ENCODE measurements at regions not wholly inside any gene's neighbourhood (a gene's known extent, or its start where the extent isn't known, plus 50 kb on each side); places are given as distances from the start of the nearest gene placed in this dataset.

DNA sequence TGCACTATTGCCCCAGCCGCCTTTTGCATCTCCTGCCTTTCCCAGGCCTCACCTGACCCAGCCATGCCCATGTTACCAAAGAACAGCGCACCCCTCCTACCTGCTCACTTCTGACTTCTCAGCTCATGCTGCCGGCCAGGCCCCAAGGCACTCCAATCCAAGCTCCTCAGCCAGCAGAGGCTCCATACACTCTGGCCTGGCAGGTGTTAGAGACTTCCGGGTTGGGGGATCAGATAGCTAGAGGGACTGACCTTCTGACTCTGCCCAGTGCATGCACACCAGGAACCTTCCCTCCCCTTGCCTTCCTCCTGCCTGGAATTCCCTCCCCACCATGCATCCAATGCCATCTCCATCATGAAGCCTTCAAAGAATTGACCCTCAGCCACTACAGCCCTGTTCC, 56.2 kb upstream of the ZMIZ1 start:
- DNase-seq (ENCODE audit: low spot score): no peak

- DNase-seq (ENCODE audit: low spot score): no peak
These were observed 55.3 kb upstream of the ZMIZ1 start for GRCh38 chr10:79013406-79013987.

DNA sequence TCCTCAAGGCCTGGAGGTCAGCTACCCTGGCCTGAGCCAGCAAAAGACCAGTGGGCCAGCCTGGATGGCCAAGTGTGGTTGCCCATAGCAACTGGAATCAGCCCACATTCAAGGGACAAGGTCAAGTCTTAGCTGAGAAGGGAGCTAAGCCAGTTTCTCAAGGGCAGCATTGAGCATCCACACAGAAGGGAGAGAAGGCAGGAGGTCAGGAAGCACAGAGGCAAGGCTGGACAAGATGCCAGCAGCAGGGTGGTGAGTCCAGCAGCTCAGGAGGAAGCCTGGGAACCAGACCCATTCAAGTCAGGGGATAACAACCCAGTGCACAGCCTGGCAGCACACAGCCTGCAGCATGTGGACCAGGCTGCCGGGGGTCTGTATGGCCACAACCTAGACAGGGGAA, 54.0 kb upstream of the ZMIZ1 start:
- DNase-seq (ENCODE audit: low spot score): no peak

GRCh38 chr10:79017882-79018520, 50.8 kb upstream of the ZMIZ1 start:
- DNase-seq (ENCODE audit: low spot score): no peak

DNA sequence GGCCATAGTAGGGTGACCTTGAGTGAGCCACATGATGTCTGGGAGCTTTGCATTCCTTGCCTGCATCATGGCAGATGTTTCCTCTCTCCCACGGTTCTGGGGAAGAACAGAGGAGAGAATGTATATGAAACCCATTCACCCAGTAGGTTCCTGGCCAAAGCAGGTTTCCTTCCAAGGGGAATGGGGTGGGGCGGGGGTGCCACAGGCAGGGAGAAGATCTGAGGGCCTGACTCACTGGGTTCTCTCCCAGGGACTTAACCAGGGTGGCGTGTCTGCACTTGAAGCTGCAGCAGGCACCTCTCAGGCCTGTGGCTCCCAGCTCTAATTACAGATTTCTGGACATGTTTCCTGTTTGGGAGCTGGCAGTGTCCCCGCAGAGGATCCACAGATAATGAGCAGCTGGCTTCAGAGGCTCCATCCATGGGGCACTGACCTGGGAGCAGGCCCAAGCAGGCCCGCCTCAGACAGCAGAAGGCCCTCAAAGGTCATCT, 50.2 kb upstream of the ZMIZ1 start:
- DNase-seq (ENCODE audit: low spot score): no peak

Data from COLO829 (cell line).